ENCODE measurements at regions not wholly inside any gene's neighbourhood (a gene's known extent, or its start where the extent isn't known, plus 50 kb on each side); places are given as distances from the start of the nearest gene placed in this dataset.

GRCh38 chr1:104852151-104852550 lies 1102.5 kb downstream of the AMY1C start:
- no peak for DNase-seq (ENCODE audit: low read depth)

- no peak for DNase-seq (ENCODE audit: low read depth)
Measured at GRCh38 chr1:104853276-104853675, 1103.6 kb downstream of the AMY1C start.

- no peak for DNase-seq (ENCODE audit: low read depth)
Measured at GRCh38 chr1:104854529-104854928, 1104.8 kb downstream of the AMY1C start.

GRCh38 chr1:104855550-104855949 lies 1105.9 kb downstream of the AMY1C start:
- DNase-seq (ENCODE audit: low read depth): no peak

- DNase-seq (ENCODE audit: low read depth): no peak
Measured at GRCh38 chr1:104856091-104856490, 1106.4 kb downstream of the AMY1C start.

- DNase-seq (ENCODE audit: low read depth): no peak
Measured at GRCh38 chr1:104856518-104856917, 1106.8 kb downstream of the AMY1C start.

- no peak for DNase-seq (ENCODE audit: low read depth)
Measured at GRCh38 chr1:104868794-104869193, 1119.1 kb downstream of the AMY1C start.

GRCh38 chr1:104874044-104874443 lies 1124.3 kb downstream of the AMY1C start:
- no peak for DNase-seq (ENCODE audit: low read depth)

GRCh38 chr1:104878203-104878909 lies 1128.7 kb downstream of the AMY1C start:
- no peak for DNase-seq (ENCODE audit: low read depth)

- DNase-seq (ENCODE audit: low read depth): no peak
Measured at GRCh38 chr1:104884939-104885338, 1135.2 kb downstream of the AMY1C start.

- no peak for DNase-seq (ENCODE audit: low read depth)
Measured at GRCh38 chr1:104905322-104905721, 1155.6 kb downstream of the AMY1C start.

- no peak for DNase-seq (ENCODE audit: low read depth)
Measured at GRCh38 chr1:104906141-104906540, 1156.4 kb downstream of the AMY1C start.

- DNase-seq (ENCODE audit: low read depth): no peak
Measured at GRCh38 chr1:104919188-104919587, 1169.5 kb downstream of the AMY1C start.

GRCh38 chr1:104921525-104921924 lies 1171.8 kb downstream of the AMY1C start:
- DNase-seq (ENCODE audit: low read depth): no peak

GRCh38 chr1:104923075-104923474 lies 1173.4 kb downstream of the AMY1C start:
- DNase-seq (ENCODE audit: low read depth): no peak

GRCh38 chr1:104929280-104929679 lies 1179.6 kb downstream of the AMY1C start:
- no peak for DNase-seq (ENCODE audit: low read depth)

- DNase-seq (ENCODE audit: low read depth): no peak
Measured at GRCh38 chr1:104932030-104932915, 1182.6 kb downstream of the AMY1C start.

- DNase-seq (ENCODE audit: low read depth): no peak
Measured at GRCh38 chr1:104932949-104933679, 1183.4 kb downstream of the AMY1C start.

- no peak for DNase-seq (ENCODE audit: low read depth)
Measured at GRCh38 chr1:104933846-104934245, 1184.1 kb downstream of the AMY1C start.

GRCh38 chr1:104945406-104945805 lies 1195.7 kb downstream of the AMY1C start:
- no peak for DNase-seq (ENCODE audit: low read depth)

- no peak for DNase-seq (ENCODE audit: low read depth)
Measured at GRCh38 chr1:104946558-104947210, 1197.0 kb downstream of the AMY1C start.

- no peak for DNase-seq (ENCODE audit: low read depth)
Measured at GRCh38 chr1:104953555-104953954, 1203.9 kb downstream of the AMY1C start.
